ENCODE measurements at regions not wholly inside any gene's neighbourhood (a gene's known extent, or its start where the extent isn't known, plus 50 kb on each side); places are given as distances from the start of the nearest gene placed in this dataset.

- TF ChIP-seq ZBTB11 (CRISPR knock-in tag; IDR thresholded peaks at IDR 0.05) (no peak), CHD4 (IDR thresholded peaks at IDR 0.05) (no peak), RELA (IDR thresholded peaks at IDR 0.05; ENCODE audit: borderline replicate concordance, partially characterized antibody) (no peak), ZBTB40 (IDR thresholded peaks at IDR 0.05; ENCODE audit: borderline replicate concordance) (no peak)
Measured at GRCh38 chr12:124449623-124450375, 117.6 kb downstream of the NCOR2 start (continued).

Measured in GM12878 (cell line).